Stimulated activated CD4-positive, alpha-beta T cell treated with anti-CD3 and anti-CD28 coated beads, Interleukin-12 subunit alpha, Interleukin-12 subunit beta, amount 100 ng/mL, for 48 hours (primary cell): ENCODE measurements at regions not wholly inside any gene's neighbourhood (a gene's known extent, or its start where the extent isn't known, plus 50 kb on each side); places are given as distances from the start of the nearest gene placed in this dataset.

Source experiments
- DNase-seq, 3 donors: peaks; one replicate each; pipeline ENCODE4 v3.0.0-alpha.2; 2020; ENCODE audit warnings: low read depth in 2 of 3, low spot score in 1 of 3

DNA sequence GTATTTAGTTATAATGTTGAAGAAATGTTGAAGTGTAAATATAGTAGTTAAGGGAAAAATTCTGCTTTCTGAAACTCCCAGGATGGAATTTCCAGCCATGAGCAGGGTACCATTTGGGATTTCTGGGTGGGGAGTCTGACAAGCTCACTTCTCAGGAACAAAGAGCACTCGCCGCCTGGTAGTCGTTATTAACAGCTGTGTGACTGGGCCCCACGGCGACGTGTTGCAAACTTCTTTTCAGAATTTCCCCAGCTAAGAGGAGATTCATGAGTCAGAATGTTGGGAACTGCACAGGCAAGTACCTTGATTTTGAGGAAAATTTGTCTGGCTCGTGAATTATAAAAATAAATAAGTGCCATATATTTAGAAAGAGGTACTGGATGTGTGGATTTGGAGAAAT is 103.7 kb downstream of the LACC1 start:
- DNase-seq: no peak

DNA sequence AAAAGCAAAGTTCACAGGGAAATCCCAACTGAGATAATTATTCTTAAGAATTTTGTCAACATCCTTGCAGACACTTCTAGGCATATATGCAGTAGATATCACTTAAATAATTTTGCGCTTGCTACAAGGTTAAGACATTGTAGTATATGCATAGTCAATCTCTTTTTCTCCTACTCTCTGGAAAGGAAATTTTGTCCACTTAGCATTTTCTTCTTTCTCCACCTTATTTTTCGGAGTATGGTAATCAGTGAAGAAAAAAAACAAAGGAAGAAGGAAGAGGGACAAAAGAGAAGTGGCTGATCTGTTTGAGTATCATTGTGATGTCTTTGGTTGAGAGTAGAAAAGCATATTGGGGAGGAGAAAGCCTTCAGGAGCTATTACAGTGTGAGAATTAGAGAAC is 104.6 kb downstream of the LACC1 start:
- DNase-seq: no peak

DNA sequence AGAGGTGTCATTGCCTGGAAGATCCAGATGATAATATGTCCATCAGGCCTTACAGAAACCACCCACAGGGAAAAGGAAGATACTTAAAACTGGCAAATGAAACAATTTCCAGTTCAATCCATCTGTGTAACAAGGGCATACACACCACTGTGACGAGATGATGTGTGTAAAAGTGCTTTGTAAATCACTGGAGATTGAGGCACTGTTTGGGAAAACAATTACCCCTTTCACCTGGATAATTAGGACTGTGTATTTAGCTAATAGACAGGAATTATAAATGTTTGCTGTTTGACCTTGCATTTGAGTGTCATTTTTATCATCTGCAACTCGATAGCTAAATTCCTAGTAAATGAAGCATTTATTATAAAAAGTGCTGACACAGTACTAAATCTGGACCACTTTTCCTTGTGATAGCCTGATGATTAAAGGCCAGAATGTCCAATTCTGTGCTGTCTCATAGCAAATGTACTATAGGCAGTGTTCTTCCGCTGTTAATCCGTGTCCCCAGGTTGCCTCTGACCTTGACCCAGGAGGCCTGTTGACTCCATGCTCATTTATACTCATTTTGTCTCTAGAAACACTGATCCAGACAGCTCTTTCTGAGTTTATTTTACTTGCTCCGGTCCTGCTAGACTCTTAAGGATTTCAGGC is 105.8 kb downstream of the LACC1 start:
- DNase-seq: no peak

DNA sequence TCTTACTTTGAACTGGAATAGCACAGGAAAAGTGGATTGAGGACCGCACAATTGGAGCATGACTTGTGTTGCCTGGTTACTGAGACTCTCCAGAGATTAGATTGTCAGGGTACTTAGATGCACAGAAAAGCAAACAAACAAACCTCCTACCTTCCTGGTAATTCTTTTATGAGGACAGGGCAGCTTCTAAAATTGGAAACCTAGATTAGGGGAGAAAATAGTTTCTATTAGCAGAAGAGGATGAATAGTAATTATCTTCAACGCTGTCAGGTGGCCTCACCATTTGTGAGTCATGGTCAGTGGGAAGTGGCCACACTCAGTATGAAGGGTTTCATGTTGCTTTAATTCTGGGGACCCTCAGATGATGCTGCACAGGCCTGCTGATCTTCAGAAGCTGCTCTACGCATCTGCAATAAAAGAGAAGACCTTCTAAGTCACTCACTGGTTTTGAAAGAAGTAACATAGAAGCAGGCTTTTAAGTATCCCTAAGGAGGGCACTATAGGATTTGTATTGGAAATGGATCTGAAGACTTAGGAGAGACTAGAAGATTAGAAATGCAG is 106.8 kb downstream of the LACC1 start:
- DNase-seq: no peak

DNA sequence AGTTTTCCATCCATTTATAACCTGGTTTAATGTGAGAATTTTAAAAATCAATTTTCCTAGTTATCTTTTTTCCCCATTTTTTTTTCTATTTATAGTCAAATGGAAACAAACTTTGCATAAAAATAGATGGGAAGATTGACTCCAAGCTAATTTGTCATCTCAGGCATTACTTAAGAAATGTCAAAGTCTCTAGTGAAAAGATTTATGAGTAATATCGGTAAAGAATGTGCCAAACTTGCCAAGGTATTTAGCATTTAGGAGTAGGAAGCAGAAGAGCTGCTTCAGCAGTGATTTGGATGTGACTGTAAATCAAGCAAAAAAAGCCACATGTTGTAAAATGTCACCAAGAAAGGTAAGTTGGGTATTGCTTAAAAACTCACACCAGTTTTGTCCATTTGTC is 108.6 kb downstream of the LACC1 start:
- DNase-seq: no peak

DNA sequence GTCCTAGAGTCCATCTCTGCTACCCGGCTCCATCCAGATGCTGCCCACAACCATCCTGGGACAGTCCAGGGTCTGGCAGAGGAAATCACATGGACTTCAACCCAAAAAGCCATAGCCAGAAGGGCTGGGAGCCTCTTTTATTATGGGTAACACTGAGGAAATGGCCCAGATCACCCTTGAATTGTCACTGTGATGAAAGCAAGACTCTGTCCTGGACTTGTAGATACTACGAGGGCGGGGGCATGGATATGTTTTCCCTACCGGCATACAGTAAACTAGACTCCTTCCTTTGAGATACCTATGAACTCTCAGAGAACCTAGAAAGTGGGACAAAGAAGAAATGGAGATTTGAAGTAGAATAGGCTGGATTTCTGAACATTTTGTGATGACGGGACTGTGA is 110.3 kb downstream of the LACC1 start:
- no peak for DNase-seq

DNA sequence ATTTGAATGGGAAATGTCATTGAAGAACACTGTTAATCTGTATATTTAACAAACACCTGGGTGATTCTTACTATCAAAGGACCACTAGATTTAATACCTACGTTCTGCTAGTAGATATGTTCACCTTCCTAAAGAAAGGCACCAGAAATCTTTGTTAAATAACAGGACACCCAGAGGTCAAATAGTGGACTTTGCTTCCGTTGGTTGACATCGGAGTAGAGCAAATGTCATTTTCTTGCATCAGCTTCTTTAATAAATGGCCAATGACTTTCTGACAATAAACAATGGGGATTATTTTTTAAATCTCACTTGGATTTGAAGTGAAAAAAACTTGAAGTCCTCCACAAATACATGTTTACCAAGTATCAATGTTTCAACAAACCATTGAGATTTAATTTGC is 111.1 kb downstream of the LACC1 start:
- no peak for DNase-seq

DNA sequence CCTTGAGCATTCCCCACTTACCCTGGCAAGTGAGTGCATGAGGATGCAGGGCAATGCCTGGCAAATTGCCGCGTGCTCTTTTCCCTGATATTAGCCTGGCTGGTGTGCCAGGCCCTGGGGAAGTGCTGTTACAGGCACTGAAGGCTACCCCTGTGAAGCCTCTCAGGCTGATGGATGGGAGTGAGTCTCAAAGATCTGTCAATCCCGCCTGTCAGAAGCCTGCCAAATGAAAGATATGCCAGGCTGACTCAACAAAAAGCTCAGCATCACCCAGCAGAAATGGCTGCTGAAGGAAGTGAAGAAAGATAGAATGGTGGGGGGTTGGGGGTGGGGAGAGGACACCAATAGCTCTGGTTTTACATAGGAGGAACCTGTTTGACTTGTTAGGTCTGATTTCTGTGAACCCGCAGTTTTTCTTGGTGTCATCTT is 112.1 kb downstream of the LACC1 start:
- no peak for DNase-seq

DNA sequence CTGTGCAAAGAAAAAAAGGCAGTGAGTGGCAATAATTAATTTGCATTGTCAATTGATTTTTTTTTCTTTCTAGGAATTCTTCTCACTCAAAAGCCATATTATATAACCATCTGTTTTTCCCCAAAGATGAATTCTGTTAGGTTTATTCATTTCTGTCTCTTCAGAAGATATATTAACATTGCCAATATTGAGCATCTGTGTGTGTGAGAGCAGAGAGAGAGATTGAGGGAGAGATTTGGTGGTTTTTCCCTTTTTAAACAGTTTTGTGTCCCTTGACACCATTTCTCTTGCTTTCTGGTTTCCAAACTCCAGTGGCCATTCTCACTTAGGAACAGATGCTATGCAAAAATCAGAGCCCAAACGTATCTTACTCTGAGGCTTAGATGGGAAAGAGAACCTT is 112.5 kb downstream of the LACC1 start:
- DNase-seq: no peak

DNA sequence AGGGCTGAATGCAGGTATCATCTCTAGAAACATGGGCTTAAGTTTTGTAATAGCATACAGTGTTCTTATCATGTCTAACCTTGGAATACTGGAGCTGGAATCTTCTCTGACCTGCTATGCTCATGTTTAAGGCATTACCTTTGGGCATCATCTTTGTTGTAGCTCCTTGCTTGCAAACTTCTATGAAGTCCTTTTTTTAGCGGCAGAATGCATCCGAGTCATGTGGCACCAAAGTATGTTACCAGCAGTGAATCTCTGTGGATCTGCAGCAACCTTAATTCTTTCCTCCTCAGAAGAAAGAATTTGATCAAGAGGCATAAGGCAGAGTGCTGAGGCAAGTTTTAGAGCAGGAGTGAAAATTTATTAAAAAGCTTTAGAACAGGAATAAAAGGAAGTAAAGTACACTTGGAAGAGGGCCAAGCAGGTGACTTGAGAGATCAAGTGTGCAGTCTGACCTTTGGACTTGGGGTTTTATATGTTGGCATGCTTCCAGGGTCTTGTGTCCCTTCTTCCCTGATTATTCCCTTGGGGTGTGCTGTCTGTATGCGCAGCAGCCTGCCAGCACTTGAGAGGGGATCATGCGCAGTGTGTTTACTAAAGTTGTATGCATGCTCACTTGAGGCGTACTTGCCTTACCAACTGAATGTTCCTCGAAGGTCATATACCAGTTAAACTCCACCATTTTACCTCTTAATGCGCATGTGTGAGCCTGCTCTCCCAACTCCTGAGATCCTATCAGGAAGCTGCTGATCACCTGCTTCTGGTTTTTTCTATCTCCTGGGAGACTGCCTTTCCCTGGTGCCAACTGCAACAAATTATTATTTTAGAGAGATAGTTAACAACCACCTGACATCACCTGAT is 115.5 kb downstream of the LACC1 start:
- DNase-seq: no peak

DNA sequence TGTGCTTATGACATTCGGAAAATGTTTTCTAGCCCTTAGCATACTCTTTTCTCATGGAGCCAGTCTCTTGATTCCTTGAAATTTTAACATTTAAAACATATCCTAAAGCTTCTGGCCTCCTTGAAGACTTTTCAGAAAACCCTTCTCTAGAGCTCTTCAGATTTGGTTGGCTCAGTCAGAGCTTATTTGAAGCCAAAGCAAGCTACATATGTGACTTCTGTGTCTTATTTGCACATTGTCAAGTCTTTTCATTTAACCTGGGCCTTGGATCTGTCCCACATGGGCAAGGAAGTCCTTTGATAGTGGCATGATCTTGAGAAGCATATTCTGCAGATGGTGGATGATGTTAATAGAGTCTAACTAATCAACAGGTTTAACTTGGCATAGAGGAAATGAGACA is 116.5 kb downstream of the LACC1 start:
- no peak for DNase-seq

DNA sequence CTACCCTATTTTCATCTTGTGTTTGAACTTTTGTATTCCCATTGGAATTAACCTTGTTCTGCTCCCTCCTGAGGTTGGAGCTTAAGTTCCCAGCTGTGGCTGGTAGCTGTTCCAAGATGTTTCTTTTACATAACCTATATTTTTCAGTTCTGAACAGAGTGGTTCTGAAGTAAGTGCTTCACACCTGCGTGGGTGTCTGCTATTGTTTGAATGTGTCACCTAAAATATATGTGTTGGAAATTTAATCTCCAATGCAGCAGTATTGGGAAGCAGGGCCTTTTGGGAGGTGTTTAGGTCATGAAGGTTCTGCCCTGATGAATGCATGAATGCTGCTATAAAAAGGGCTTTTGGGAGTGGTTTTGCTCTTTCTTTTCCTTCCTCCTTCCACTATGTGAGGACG is 123.8 kb downstream of the LACC1 start:
- DNase-seq: no peak

DNA sequence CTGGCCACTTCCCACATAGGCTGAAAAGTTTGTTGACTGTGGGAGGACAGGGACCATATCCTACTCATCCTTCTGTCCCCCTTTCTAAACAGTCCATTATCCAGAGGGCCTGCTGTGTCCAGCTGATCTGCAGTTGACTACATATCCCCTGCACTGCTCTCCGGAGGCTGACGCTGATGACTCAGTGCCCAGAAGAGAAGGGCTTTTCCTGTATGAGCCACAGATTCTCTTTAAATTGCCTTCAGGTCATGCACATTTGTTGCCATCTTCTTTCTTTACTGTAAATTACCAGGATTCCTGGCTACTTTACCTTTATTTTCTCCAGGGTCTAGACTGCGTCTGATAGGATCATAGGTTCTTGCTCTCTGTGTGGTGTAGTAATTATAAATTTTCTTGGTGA is 125.2 kb downstream of the LACC1 start:
- DNase-seq: no peak

DNA sequence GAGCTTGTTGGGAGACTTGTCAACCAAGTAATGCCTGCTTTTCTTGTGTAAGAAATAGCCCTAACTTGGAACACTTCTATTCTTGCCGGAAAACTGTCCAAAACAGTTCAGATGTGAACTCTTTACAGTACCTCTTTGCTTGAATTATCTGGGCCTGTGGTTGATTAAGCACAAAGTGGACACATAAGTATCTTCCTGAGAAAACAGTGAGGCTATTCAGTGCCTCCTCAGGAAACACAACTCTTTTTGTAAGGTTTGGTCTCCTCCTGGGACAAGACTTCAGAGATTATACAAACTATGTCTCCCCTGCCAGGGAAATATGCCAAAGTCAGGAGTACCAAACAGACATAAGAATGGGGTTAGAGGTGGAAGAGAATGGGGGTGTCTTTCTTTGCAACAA is 127.7 kb downstream of the LACC1 start:
- no peak for DNase-seq

DNA sequence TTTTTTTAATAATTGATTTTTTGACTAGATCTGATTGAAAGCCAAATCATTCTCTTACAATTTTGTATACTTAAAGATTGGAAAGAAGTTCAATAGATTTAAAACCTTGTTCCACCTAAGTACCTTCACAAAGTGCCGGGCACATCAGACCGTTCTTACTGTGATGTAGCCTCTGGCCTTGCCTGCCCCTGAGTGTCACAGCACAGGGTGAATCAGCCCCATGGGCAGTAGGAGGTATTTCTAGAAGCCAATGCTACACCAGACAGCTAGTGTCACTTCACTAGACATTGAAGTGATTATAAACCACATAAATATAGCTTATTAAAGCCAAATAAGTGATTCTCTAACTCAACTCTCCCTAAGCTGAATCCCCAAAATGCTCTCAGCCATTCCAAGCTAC is 131.3 kb downstream of the LACC1 start:
- DNase-seq: no peak

DNA sequence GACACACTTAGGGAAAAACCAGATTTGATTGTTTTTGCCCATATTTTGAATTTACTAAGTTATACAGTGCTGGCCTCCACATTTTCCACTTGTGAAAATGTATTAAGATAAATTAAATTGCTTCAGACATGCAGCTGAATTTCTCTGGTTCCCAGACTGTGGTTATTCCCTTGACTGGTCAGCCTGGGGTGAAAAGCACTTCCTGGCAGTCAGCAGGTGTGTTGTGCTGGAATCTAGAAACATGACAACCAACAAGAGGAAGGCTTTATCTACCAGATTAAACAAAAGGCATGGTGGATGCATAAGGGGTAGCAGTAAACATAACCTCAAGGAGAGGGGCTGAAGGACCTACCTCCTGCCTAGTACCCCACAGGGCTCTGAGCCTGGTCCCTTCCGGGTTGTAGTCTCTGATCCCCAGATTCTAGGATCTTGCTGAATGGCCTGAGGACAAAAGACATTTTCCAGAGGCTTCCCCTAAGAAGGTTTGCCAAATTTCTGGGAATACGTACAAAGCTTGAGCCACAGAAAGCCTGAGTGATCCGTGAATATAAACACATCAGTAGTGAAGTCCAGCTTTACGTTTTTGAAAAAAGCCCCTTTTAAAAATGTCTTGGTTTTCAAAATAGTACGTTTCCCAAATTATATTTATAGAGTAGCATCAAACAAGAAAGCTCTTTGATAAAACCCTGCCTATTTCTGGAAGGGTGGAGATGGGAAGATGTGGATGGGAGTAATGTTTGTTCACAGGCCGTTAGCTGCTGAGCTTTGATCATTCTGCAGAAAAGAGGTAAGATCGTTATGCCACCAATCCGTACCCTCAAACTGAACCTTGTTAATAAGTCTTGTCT is 133.4 kb downstream of the LACC1 start:
- no peak for DNase-seq

DNA sequence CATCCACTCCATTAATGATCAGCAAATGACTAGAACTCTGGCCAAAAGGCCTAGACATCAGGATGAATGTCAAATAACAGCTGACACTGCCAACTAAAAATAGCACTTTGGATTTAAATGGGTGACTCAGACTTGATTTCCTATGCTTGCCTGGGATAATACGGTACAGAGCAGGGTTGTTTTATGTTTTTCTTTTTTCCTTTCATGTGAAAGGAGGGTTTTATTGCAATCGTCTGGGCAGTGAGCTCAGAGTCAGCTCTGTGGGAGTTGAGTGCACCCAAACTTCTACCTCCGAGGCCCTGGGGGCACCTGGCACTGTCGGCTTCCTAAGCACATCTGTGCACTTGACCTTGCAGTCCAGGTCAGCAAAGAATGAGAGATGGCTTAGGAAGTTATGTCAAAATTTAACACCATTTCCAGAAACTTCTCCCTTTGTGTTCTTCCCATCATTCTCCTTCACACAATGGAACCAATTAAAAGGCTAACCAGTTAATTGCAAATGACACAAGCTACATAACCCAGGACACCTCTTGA is 134.1 kb downstream of the LACC1 start:
- no peak for DNase-seq

DNA sequence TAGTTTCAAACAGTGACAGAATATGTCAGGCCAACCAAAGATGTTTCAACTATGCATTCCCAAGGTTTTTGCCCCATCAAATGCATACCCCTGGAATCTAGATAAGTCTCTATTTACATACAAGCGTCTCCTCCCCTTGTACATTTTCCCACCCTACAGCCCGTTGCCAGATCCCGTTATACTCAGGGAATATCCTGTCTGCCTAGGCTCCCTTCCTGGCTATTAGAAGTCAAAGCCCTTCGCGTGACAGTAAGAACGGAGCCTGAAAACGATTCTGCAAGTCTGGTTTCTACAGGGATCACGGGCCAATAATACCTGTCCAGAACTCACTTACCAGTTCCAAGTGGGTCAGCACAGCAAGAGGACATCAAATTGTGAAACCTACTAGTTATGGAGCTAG is 134.8 kb downstream of the LACC1 start:
- no peak for DNase-seq

DNA sequence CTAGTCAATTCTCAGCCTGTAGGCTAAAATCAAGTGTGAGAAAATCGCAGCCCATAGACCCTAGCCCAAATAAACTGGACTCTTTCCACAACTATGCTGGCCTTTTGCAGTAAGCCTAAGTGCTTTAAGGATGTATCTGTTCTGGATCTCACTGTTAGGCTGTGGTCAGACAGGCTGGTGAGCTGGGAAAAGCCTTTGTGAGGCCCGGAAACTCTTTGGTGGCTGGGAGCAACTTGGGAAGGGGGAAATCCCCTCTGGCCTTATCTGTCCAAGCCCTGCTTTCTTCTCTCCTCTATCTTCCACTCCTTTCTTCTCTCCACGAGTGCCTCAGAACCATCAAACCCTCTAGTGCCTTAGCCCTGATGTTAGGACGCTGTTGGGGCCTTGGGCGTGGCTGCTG is 135.4 kb downstream of the LACC1 start:
- DNase-seq: no peak

DNA sequence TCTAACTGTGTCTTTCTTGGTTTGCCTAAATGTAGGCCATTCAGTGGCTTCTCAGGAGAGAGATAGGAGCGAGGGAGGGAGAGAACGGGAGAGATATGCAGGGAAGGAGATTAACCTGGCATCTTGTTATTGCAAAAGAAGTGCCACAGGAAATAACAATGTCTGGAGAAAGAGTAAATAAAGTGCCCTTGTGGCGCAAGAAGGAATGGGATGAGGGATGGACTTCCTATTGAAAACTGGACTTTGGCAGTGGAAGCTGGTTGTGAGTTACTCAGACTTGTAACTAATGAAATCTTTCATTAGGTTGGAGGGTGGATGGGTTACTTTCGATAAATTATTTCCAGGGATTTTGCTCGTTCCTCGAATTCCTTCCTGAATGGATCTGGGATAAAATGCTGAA is 136.1 kb downstream of the LACC1 start:
- no peak for DNase-seq

DNA sequence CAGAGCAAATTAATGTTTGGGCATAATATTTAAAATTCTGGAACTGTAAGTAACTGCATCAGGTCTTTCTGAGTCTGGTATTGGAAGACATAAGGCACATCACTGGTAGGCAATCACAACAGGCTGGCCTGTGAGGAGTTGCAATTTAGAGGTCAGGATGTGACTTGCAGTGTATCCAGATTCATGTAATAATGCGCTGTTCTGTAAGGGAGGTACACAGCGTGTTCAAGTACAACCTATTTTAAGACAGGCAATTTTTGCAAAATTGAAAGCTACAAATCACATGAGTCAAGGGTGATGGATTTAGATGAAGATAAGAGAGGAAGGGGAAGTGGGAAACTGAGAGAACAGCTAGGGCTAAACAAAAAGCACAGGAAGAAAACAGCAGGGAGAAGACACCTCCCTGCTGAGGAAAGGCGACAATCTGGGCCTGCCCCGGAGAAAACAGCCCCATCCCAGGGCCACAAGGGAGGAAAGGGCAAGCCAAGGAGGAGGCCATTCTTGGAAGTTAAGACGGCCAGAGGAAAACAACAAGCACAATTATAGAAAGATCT is 138.1 kb downstream of the LACC1 start:
- DNase-seq: no peak
